ENCODE measurements at regions not wholly inside any gene's neighbourhood (a gene's known extent, or its start where the extent isn't known, plus 50 kb on each side); places are given as distances from the start of the nearest gene placed in this dataset.

DNA sequence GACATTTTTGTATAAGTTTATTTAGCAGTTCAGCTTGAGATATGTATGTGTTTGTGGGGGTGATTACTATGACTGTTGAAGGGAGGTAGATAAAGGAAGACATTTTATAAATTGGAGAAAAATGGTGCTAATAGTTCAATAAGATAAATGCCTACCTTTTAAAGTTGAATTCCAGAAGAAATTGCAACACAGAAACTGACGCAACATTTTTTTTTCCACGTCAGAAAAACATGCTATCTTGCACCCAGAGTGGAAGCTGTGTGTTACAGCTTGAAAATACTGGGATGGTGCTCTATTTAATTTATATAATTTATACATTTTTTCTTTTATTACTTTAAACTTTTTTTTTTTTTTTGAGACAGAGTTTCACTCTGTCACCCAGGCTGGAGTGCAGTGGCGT lies 171.7 kb downstream of the WNT5A start (continued):
- TF ChIP-seq, protein P1, sequence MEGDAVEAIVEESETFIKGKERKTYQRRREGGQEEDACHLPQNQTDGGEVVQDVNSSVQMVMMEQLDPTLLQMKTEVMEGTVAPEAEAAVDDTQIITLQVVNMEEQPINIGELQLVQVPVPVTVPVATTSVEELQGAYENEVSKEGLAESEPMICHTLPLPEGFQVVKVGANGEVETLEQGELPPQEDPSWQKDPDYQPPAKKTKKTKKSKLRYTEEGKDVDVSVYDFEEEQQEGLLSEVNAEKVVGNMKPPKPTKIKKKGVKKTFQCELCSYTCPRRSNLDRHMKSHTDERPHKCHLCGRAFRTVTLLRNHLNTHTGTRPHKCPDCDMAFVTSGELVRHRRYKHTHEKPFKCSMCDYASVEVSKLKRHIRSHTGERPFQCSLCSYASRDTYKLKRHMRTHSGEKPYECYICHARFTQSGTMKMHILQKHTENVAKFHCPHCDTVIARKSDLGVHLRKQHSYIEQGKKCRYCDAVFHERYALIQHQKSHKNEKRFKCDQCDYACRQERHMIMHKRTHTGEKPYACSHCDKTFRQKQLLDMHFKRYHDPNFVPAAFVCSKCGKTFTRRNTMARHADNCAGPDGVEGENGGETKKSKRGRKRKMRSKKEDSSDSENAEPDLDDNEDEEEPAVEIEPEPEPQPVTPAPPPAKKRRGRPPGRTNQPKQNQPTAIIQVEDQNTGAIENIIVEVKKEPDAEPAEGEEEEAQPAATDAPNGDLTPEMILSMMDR (IDR thresholded peaks at IDR 0.05 in 2 of 3, conservative IDR thresholded peaks at IDR 0.05 in 1 of 3; ENCODE audit: control insufficient read depth in 2 of 3, extremely low read depth in 1 of 3, insufficient read depth in 1 of 3, low read depth in 3 of 3, low read length in 3 of 3), result no peak
- TF ChIP-seq JUNB (IDR thresholded peaks at IDR 0.05), result no peak
- no peak for TF ChIP-seq MYB (IDR thresholded peaks at IDR 0.05; ENCODE audit: borderline replicate concordance, low read depth, low read length)
- no peak for TF ChIP-seq SUZ12 (IDR thresholded peaks at IDR 0.05; ENCODE audit: unreplicated experiment)

DNA sequence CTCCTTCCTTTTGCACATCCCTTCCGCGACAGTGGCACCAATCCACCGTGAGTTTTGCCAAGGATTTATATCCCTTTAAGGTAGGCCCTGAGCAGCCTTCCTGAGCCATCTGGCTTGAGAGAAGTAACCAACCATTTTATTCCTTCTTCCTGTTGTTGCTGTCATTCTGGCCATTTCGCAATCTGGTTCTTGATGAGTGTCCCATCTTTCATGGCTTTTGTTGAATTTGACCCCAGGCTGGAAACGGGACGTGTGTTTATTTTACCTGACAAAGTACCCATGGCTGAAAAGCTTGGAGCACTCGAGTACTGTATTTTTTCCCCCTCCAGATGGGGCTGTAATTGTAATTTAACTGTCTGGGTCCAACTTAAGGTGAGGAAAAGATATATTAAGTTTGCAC lies 173.4 kb downstream of the WNT5A start:
- Histone ChIP-seq H3K4me3 (no peak overlapping the region), H3K4me1 (ENCODE audit: control insufficient read depth, insufficient read depth, low read length) (no peaks in the 10 kb centered on the region), H3K9me3 (replicated peaks; ENCODE audit: control insufficient read depth, insufficient read depth, low read length) (no peaks in the 10 kb centered on the region), H3K79me2 (ENCODE audit: control insufficient read depth, insufficient read depth, low read length) (no peaks in the 10 kb centered on the region), H4K20me1 (ENCODE audit: control insufficient read depth, insufficient read depth) (no peaks in the 10 kb centered on the region), H2AFZ (ENCODE audit: control insufficient read depth, low read depth, low read length) (no peak overlapping the region), H3K27me3 (replicated peaks in 1 of 2; ENCODE audit: control insufficient read depth in 2 of 2, insufficient read depth in 2 of 2, low read length in 1 of 2) (peaks cover 2 to 3% of the 10 kb centered on the region in 2 experiments; a peak in 2 of 4 replicates), H3K9ac (ENCODE audit: control insufficient read depth, insufficient read depth, low read length) (no peak overlapping the region), H3K36me3 (ENCODE audit: control insufficient read depth in 2 of 2, insufficient read depth in 2 of 2, low read length in 1 of 2) (no peaks in the 10 kb centered on the region), H3K27ac (ENCODE audit: control insufficient read depth, insufficient read depth) (no peak overlapping the region), H3K4me2 (ENCODE audit: control insufficient read depth, insufficient read depth) (no peak overlapping the region)
- ATAC-seq (no peak), FAIRE-seq (no peak), DNase-seq (ENCODE audit: low read depth, low spot score) (no peak)
- SMC1A ChIA-PET (ENCODE audit: uncharacterized antibody, unreplicated experiment), result no interaction called here
- BruUV-seq (replicated peaks), result no TSS peak
- CTCF ChIA-PET, result interaction anchor here (0.6 kb wide), 1 partner anchor 129 kb away, joined by 3 read pairs; no protein-coding TSS in a partner anchor
- RAD21 ChIA-PET (ENCODE audit: unreplicated experiment), result no interaction called here
- intact Hi-C loops (cut with micrococcal nuclease; ENCODE audit: unreplicated experiment), result no loop called here
- in situ Hi-C loops (cut with MboI), result no loop called here
- POLR2A ChIA-PET, result no interaction called here
- 66% methylated on average over 7 of the region's 7 CpGs for WGBS (ENCODE audit: insufficient coverage, insufficient replicate concordance, low lambda C conversion rate, missing lambda C conversion rate)
- TF ChIP-seq LARP7 (IDR thresholded peaks at IDR 0.05) (no peak), CREM (IDR thresholded peaks at IDR 0.05; ENCODE audit: low read depth) (no peak), FOXM1 (IDR thresholded peaks at IDR 0.05; ENCODE audit: low read depth, low read length) (no peak), ZNF622 (IDR thresholded peaks at IDR 0.05) (no peak), EP300 (IDR thresholded peaks at IDR 0.05; ENCODE audit: borderline replicate concordance in 1 of 2, control insufficient read depth in 1 of 2, low read depth in 2 of 2, low read length in 2 of 2) (no peak), PML (IDR thresholded peaks at IDR 0.05; ENCODE audit: low read length) (no peak), SPI1 (IDR thresholded peaks at IDR 0.05; ENCODE audit: borderline replicate concordance, insufficient read depth, low read depth, low read length) (no peak), TAF1 (IDR thresholded peaks at IDR 0.05; ENCODE audit: borderline replicate concordance, low read depth, low read length) (no peak), RAD21 (IDR thresholded peaks at IDR 0.05; ENCODE audit: insufficient read depth, low read depth, low read length) (no peak), YY1 (IDR thresholded peaks at IDR 0.05; ENCODE audit: low read depth, low read length) (no peak), TBL1XR1 (IDR thresholded peaks at IDR 0.05; ENCODE audit: low read depth, low read length) (no peak), MTA3 (IDR thresholded peaks at IDR 0.05; ENCODE audit: borderline replicate concordance, low read length) (no peak)
- TF ChIP-seq, protein P2, sequence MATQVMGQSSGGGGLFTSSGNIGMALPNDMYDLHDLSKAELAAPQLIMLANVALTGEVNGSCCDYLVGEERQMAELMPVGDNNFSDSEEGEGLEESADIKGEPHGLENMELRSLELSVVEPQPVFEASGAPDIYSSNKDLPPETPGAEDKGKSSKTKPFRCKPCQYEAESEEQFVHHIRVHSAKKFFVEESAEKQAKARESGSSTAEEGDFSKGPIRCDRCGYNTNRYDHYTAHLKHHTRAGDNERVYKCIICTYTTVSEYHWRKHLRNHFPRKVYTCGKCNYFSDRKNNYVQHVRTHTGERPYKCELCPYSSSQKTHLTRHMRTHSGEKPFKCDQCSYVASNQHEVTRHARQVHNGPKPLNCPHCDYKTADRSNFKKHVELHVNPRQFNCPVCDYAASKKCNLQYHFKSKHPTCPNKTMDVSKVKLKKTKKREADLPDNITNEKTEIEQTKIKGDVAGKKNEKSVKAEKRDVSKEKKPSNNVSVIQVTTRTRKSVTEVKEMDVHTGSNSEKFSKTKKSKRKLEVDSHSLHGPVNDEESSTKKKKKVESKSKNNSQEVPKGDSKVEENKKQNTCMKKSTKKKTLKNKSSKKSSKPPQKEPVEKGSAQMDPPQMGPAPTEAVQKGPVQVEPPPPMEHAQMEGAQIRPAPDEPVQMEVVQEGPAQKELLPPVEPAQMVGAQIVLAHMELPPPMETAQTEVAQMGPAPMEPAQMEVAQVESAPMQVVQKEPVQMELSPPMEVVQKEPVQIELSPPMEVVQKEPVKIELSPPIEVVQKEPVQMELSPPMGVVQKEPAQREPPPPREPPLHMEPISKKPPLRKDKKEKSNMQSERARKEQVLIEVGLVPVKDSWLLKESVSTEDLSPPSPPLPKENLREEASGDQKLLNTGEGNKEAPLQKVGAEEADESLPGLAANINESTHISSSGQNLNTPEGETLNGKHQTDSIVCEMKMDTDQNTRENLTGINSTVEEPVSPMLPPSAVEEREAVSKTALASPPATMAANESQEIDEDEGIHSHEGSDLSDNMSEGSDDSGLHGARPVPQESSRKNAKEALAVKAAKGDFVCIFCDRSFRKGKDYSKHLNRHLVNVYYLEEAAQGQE (IDR thresholded peaks at IDR 0.05; ENCODE audit: low read depth, low read length), result no peak
- TF ChIP-seq, protein P3, sequence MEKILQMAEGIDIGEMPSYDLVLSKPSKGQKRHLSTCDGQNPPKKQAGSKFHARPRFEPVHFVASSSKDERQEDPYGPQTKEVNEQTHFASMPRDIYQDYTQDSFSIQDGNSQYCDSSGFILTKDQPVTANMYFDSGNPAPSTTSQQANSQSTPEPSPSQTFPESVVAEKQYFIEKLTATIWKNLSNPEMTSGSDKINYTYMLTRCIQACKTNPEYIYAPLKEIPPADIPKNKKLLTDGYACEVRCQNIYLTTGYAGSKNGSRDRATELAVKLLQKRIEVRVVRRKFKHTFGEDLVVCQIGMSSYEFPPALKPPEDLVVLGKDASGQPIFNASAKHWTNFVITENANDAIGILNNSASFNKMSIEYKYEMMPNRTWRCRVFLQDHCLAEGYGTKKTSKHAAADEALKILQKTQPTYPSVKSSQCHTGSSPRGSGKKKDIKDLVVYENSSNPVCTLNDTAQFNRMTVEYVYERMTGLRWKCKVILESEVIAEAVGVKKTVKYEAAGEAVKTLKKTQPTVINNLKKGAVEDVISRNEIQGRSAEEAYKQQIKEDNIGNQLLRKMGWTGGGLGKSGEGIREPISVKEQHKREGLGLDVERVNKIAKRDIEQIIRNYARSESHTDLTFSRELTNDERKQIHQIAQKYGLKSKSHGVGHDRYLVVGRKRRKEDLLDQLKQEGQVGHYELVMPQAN (conservative IDR thresholded peaks at IDR 0.05), result no peak

Measured in GM12878 (cell line).